B cell (primary cell): ENCODE measurements at regions not wholly inside any gene's neighbourhood (a gene's known extent, or its start where the extent isn't known, plus 50 kb on each side); places are given as distances from the start of the nearest gene placed in this dataset.
"Not testable (repeated sequence)": the region's sequence is repeated elsewhere in the genome, so short reads cannot be mapped to it uniquely, and the experiment has no call there.

ENCODE experiments used
- CTCF ChIP-seq: fragments of 200-600 bp; IDR thresholded peaks from one replicate; pipeline ENCODE4 v1.8.0; 2022; ENCODE audit warnings: antibody characterized with exemption, mild to moderate bottlenecking
- EZH2 ChIP-seq: IDR thresholded peaks from 2 replicates; pipeline ENCODE4 v1.6.1; 2012; ENCODE audit warnings: borderline replicate concordance, low read depth, mild to moderate bottlenecking, moderate library complexity, low read length; ENCODE audit not compliant: insufficient read depth, poor library complexity, severe bottlenecking

GRCh38 chr6:26859067-26859770 lies 199.7 kb upstream of the ZNF322 start:
- not testable (repeated sequence) for TF ChIP-seq CTCF, EZH2
